ENCODE measurements at regions not wholly inside any gene's neighbourhood (a gene's known extent, or its start where the extent isn't known, plus 50 kb on each side); places are given as distances from the start of the nearest gene placed in this dataset.

GRCh38 chr13:95354156-95354555, 52.9 kb upstream of the ABCC4 start:
- no peak for TF ChIP-seq CTCF (IDR thresholded peaks at IDR 0.05 in 8 of 11, conservative IDR thresholded peaks at IDR 0.05 in 3 of 11)
- no peak for TF ChIP-seq POLR2A (IDR thresholded peaks at IDR 0.05)
- TF ChIP-seq POLR2AphosphoS5 (IDR thresholded peaks at IDR 0.05), result no peak

All from spleen (tissue), 7 donors.